Vagina (tissue), 2 donors: ENCODE measurements at regions not wholly inside any gene's neighbourhood (a gene's known extent, or its start where the extent isn't known, plus 50 kb on each side); places are given as distances from the start of the nearest gene placed in this dataset.
"Not testable (repeated sequence)": the region's sequence is repeated elsewhere in the genome, so short reads cannot be mapped to it uniquely, and the experiment has no call there.

Source experiments
- DNase-seq, 2 donors: peaks; one replicate each; pipeline ENCODE4 v3.0.0-alpha.2; 2017; ENCODE audit errors: extremely low spot score in 2 of 2
- H3K27ac ChIP-seq: fragments of 200-600 bp; sonication (generic); one replicate; pipeline ENCODE4 v1.5.1; 2019
- H3K27me3 ChIP-seq: fragments of 200-600 bp; sonication (generic); one replicate; pipeline ENCODE4 v1.5.1; 2019
- H3K36me3 ChIP-seq, 2 donors: fragments of 200-600 bp; sonication (generic); one replicate each; pipeline ENCODE4 v1.5.1; 2017 to 2019
- H3K4me1 ChIP-seq: fragments of 200-600 bp; sonication (generic); one replicate; pipeline ENCODE4 v1.5.1; 2019
- H3K4me3 ChIP-seq, 2 donors: fragments of 200-600 bp; sonication (generic); 1 replicate in 1 of 2; 2 replicates in 1 of 2; pipeline ENCODE4 v1.5.1; 2016 to 2019
- H3K9me3 ChIP-seq: fragments of 200-600 bp; sonication (generic); one replicate; pipeline ENCODE4 v1.5.1; 2019
- intact Hi-C: fragments of 100-400 bp; cut with DNase I; formaldehyde crosslinking; loops from one replicate; pipeline ENCODE4 v1.15.1; 2023

GRCh38 chr1:120465900-120466299 lies 51.1 kb downstream of the NBPF8 start:
- H3K9me3 ChIP-seq, intact Hi-C loops, H3K27me3 ChIP-seq, H3K4me3 ChIP-seq, H3K27ac ChIP-seq, H3K4me1 ChIP-seq, DNase-seq, H3K36me3 ChIP-seq: not testable (repeated sequence)

- H3K4me3 ChIP-seq, H3K27me3 ChIP-seq, DNase-seq, H3K9me3 ChIP-seq, H3K36me3 ChIP-seq, H3K4me1 ChIP-seq, H3K27ac ChIP-seq, intact Hi-C loops: not testable (repeated sequence)
These were observed 62.8 kb downstream of the NBPF8 start for GRCh38 chr1:120477663-120478062.

DNA sequence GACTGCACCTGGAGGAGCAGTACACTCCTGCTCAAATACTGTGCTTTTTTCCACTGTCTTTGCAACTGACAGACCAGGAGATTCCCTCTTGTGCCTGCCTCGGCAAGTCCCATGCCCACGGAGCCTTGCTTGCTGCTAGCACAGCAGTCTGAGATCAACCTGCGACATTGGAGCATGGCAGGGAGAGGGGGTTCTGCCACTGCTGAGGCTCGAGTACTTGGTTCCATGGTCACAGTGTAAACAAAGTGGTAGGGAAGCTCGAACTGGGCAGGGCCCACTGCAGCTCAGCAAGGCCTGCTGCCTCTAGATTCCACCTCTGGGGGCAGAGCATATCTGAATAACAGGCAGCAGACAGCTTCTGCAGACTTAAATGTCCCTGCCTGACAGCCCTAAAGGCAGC lies 63.6 kb downstream of the NBPF8 start:
- DNase-seq, H3K27ac ChIP-seq, intact Hi-C loops, H3K36me3 ChIP-seq, H3K27me3 ChIP-seq, H3K4me3 ChIP-seq, H3K4me1 ChIP-seq, H3K9me3 ChIP-seq: not testable (repeated sequence)

DNA sequence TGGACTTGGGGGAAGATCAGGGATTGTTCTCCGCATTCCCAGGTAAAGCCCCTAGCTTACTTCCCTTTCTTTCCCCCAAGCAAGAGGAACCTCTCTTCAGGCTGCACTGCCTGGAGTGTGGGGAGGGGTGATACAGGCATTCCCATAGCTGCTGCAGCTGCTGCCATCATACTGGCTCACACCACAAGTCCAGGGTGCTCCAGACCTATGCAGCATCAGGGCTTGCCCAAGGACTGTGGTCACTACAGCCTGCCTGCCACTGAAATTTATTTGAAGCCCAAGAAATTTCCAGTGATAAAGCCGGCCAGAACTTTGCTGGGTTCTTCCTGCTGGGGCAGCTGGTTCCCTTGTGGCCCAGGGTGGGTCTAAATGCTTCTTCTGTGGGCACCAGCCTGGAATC lies 72.7 kb downstream of the NBPF8 start:
- intact Hi-C loops, H3K27me3 ChIP-seq, H3K27ac ChIP-seq, H3K9me3 ChIP-seq, H3K4me1 ChIP-seq, H3K36me3 ChIP-seq, DNase-seq, H3K4me3 ChIP-seq: not testable (repeated sequence)

DNA sequence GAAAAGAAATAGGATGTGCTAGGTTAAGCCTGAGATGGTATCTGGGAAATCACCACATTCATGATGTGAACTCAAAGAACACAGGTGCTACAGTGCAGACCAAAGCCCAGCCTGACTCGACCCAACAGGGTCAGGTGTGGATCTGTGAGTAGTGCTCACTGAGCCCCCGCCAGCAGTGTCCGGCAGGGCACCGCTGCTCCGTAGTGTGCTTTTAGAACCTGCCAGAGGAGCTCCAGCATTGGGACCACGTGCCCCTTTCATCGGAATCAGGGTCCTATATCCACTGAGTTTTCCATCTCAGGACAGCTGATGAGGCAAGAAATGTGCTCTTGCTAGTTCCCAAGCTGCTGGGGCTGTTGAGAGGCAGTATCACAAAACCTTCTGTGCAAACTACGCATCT lies 74.4 kb downstream of the NBPF8 start:
- H3K4me3 ChIP-seq, H3K36me3 ChIP-seq, H3K27me3 ChIP-seq, DNase-seq, H3K9me3 ChIP-seq, H3K27ac ChIP-seq, H3K4me1 ChIP-seq, intact Hi-C loops: not testable (repeated sequence)

- H3K36me3 ChIP-seq, intact Hi-C loops, H3K27ac ChIP-seq: not testable (repeated sequence)
These were observed 82.3 kb downstream of the NBPF8 start for GRCh38 chr1:120497145-120497544.

DNA sequence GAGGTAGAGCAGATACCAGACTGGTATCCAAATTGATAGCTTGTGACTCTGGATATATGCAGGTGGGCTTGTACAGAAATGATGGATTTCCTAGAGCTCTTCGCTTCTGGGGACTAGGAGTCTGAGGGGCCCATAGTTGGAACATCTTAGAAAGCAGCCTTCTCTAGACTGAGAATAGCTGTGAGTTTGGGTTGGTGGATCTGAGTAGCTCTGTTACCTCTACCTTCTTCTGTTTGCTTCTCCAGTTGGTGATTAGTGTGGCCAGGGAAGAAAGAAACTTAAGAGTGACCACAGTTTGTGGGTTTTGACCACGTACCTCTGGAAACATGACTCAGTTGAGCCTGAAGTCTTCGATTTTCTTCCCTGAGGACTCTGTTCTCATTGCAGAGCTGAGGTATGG lies 88.4 kb downstream of the NBPF8 start:
- H3K9me3 ChIP-seq, H3K4me3 ChIP-seq, intact Hi-C loops, H3K36me3 ChIP-seq, H3K27me3 ChIP-seq, H3K4me1 ChIP-seq, DNase-seq, H3K27ac ChIP-seq: not testable (repeated sequence)

More at GRCh38 chr1:120497145-120497544, 82.3 kb downstream of the NBPF8 start:
- not testable (repeated sequence) for H3K27me3 ChIP-seq, H3K9me3 ChIP-seq, H3K4me3 ChIP-seq, H3K4me1 ChIP-seq, DNase-seq

- H3K4me1 ChIP-seq, intact Hi-C loops, H3K27me3 ChIP-seq, H3K4me3 ChIP-seq, H3K27ac ChIP-seq, H3K9me3 ChIP-seq, H3K36me3 ChIP-seq, DNase-seq: not testable (repeated sequence)
These were observed 91.5 kb downstream of the NBPF8 start for GRCh38 chr1:120506352-120506751.

GRCh38 chr1:120508351-120508750 lies 93.5 kb downstream of the NBPF8 start:
- H3K4me3 ChIP-seq, H3K9me3 ChIP-seq, intact Hi-C loops, DNase-seq, H3K36me3 ChIP-seq, H3K27me3 ChIP-seq, H3K4me1 ChIP-seq, H3K27ac ChIP-seq: not testable (repeated sequence)

GRCh38 chr1:120509258-120509657 lies 94.4 kb downstream of the NBPF8 start:
- H3K9me3 ChIP-seq, H3K27ac ChIP-seq, DNase-seq, intact Hi-C loops, H3K27me3 ChIP-seq, H3K4me3 ChIP-seq, H3K36me3 ChIP-seq, H3K4me1 ChIP-seq: not testable (repeated sequence)

GRCh38 chr1:120513099-120513498 lies 98.3 kb downstream of the NBPF8 start:
- H3K4me3 ChIP-seq, H3K36me3 ChIP-seq, H3K4me1 ChIP-seq, DNase-seq, intact Hi-C loops, H3K27ac ChIP-seq, H3K27me3 ChIP-seq, H3K9me3 ChIP-seq: not testable (repeated sequence)

DNA sequence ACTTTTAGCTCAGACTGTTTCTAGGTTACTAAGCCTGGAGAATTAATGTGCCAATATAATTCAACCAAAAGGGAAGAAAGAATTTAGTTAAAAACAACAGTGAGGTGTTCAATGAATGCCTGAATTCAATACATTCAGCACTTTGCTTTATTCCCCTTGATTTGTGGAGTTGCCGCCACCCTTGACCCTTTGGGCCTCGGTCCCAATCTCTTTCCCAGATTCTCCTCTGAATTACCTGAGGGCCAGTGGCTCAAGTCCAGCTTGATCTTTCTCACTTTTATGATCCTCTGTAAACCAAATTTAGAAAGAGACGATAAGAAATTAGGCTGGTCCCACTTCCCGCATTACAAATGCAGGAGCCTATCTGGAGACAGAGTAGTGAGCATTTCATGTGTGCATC lies 98.7 kb downstream of the NBPF8 start:
- H3K4me3 ChIP-seq, H3K4me1 ChIP-seq, H3K27ac ChIP-seq, H3K36me3 ChIP-seq, H3K27me3 ChIP-seq, intact Hi-C loops, H3K9me3 ChIP-seq, DNase-seq: not testable (repeated sequence)

GRCh38 chr1:120519196-120519595 lies 104.4 kb downstream of the NBPF8 start:
- H3K27ac ChIP-seq, H3K27me3 ChIP-seq, DNase-seq, intact Hi-C loops, H3K9me3 ChIP-seq, H3K36me3 ChIP-seq, H3K4me3 ChIP-seq, H3K4me1 ChIP-seq: not testable (repeated sequence)

- H3K4me1 ChIP-seq, H3K4me3 ChIP-seq, H3K36me3 ChIP-seq, H3K27ac ChIP-seq, H3K9me3 ChIP-seq, H3K27me3 ChIP-seq, DNase-seq, intact Hi-C loops: not testable (repeated sequence)
These were observed 109.6 kb downstream of the NBPF8 start for GRCh38 chr1:120524416-120524815.

- DNase-seq, H3K27ac ChIP-seq, H3K4me1 ChIP-seq, H3K9me3 ChIP-seq, H3K27me3 ChIP-seq, H3K36me3 ChIP-seq, H3K4me3 ChIP-seq, intact Hi-C loops: not testable (repeated sequence)
These were observed 110.6 kb downstream of the NBPF8 start for GRCh38 chr1:120525386-120525785.
